HCT116 (cell line): ENCODE measurements at regions not wholly inside any gene's neighbourhood (a gene's known extent, or its start where the extent isn't known, plus 50 kb on each side); places are given as distances from the start of the nearest gene placed in this dataset.

Experiments
- ATAC-seq: fragments of 200-7000 bp; cut with Tn5 transposase; 2 replicates; pipeline ENCODE4 v1.9.1; 2020; ENCODE audit warnings: mild to moderate bottlenecking, moderate library complexity
- BruUV-seq: library from RNA; stranded (reverse); fragments of 400-500 nt; replicated peaks from 2 replicates; lab custom pipeline; 2021; lab: Mats Ljungman, UMichigan
- CTCF ChIA-PET: fragments of 300-600 bp; sonication (Branson Sonifier 250); formaldehyde crosslinking; loops from one replicate; lab custom pipeline; 2021; ENCODE audit warnings: antibody characterized with exemption; lab: Charles Lee
- POLR2A ChIA-PET: fragments of 300-600, 350-600 bp; sonication (Branson Sonifier 250); formaldehyde crosslinking; loops from one replicate; lab custom pipeline; 2021; ENCODE audit warnings: antibody characterized with exemption; lab: Charles Lee
- RAD21 ChIA-PET, 2 experiments: fragments of 300-600 bp; sonication (Branson Sonifier 250); formaldehyde crosslinking; loops; one replicate each; lab custom pipeline; 2023; ENCODE audit warnings: low total read pairs in 2 of 2; ENCODE audit not compliant: uncharacterized antibody in 2 of 2, unreplicated experiment in 2 of 2, low non-redundant PET in 1 of 2; lab: Charles Lee
- DNase-seq: peaks from one replicate; pipeline ENCODE4 v3.0.0-alpha.2; 2010; ENCODE audit warnings: low read depth, low spot score
- H2AFZ ChIP-seq: fragments of 200-600 bp; shearing (Covaris generic), sonication (generic); 2 replicates; pipeline ENCODE4 v1.6.1; 2017; ENCODE audit warnings: low read depth, mixed run types, mixed read lengths, antibody characterized with exemption, low read length; ENCODE audit not compliant: poor library complexity, severe bottlenecking
- H3K27ac ChIP-seq: 2 replicates; pipeline ENCODE4 v1.5.1; 2012; ENCODE audit warnings: low read depth, low read length
- H3K27me3 ChIP-seq: fragments of 200-600 bp; sonication (generic); 2 replicates; pipeline ENCODE4 v1.6.1; 2016; ENCODE audit warnings: mixed run types, low read length, mixed read lengths; ENCODE audit not compliant: insufficient read depth
- H3K36me3 ChIP-seq, 2 experiments: fragments of 200-500 bp in 1 of 2; fragments of 200-600 bp in 1 of 2; sonication (Bioruptor generic) in 1 of 2; sonication (generic) in 1 of 2; 2 replicates each; pipeline versions ENCODE4 v1.5.1 to v1.6.1; 2014 to 2016; ENCODE audit warnings: low read length in 2 of 2, inconsistent platforms in 1 of 2, mixed read lengths in 1 of 2, mixed run types in 1 of 2; ENCODE audit not compliant: insufficient read depth in 2 of 2, control insufficient read depth in 1 of 2
- H3K4me1 ChIP-seq, 2 experiments: fragments of 200-600 bp in 1 of 2; sonication (generic) in 1 of 2; 2 replicates each; pipeline versions ENCODE4 v1.5.1 to v1.6.1; 2012 to 2017; ENCODE audit warnings: low read length in 2 of 2, inconsistent platforms in 1 of 2, mild to moderate bottlenecking in 1 of 2, mixed read lengths in 1 of 2, mixed run types in 1 of 2, moderate library complexity in 1 of 2; ENCODE audit not compliant: insufficient read depth in 2 of 2, control insufficient read depth in 1 of 2
- H3K4me2 ChIP-seq: fragments of 200-600 bp; sonication (generic); 2 replicates; pipeline ENCODE4 v1.6.1; 2017; ENCODE audit warnings: mixed run types, low read length, mixed read lengths
- H3K4me3 ChIP-seq, 2 experiments: fragments of 200-600 bp in 1 of 2; sonication (generic) in 1 of 2; replicated peaks in 1 of 2; 2 replicates each; pipeline ENCODE4 v1.5.1; 2011 to 2016; ENCODE audit warnings: low read length in 2 of 2, control low read depth in 1 of 2, low read depth in 1 of 2, mild to moderate bottlenecking in 1 of 2, mixed read lengths in 1 of 2, mixed run types in 1 of 2
- H3K79me2 ChIP-seq: fragments of 200-600 bp; sonication (generic); 2 replicates; pipeline ENCODE4 v1.6.1; 2017; ENCODE audit warnings: mild to moderate bottlenecking, mixed run types, low read length, moderate library complexity, mixed read lengths; ENCODE audit not compliant: insufficient read depth
- H3K9ac ChIP-seq: fragments of 200-600 bp; sonication (generic); 2 replicates; pipeline ENCODE4 v1.6.1; 2016; ENCODE audit warnings: low read length, mixed read lengths
- H3K9me2 ChIP-seq: fragments of 200-600 bp; sonication (generic), shearing (Covaris generic); 2 replicates; pipeline ENCODE4 v1.6.1; 2017; ENCODE audit warnings: mixed run types, mild to moderate bottlenecking, moderate library complexity; ENCODE audit not compliant: insufficient read depth
- H3K9me3 ChIP-seq, 2 experiments: fragments of 200-500 bp in 1 of 2; fragments of 200-600 bp in 1 of 2; sonication (Bioruptor generic) in 1 of 2; sonication (generic) in 1 of 2; 2 replicates each; pipeline ENCODE4 v1.6.1; 2014 to 2017; ENCODE audit warnings: low read length in 2 of 2, mixed read lengths in 2 of 2, inconsistent platforms in 1 of 2, low read depth in 1 of 2, mild to moderate bottlenecking in 1 of 2, mixed run types in 1 of 2, moderate library complexity in 1 of 2; ENCODE audit not compliant: control insufficient read depth in 1 of 2, insufficient read depth in 1 of 2
- H4K20me1 ChIP-seq: fragments of 200-600 bp; sonication (generic), shearing (Covaris generic); 2 replicates; pipeline ENCODE4 v1.6.1; 2017; ENCODE audit warnings: mixed run types, mild to moderate bottlenecking, moderate library complexity; ENCODE audit not compliant: insufficient read depth
- CTCF ChIP-seq, 3 experiments: fragments of 200-600 bp in 1 of 3; sonication (generic) in 1 of 3; IDR thresholded peaks in 2 of 3; conservative IDR thresholded peaks in 1 of 3; 2 replicates each; pipeline ENCODE4 v1.5.1; 2012 to 2017; ENCODE audit warnings: low read depth in 2 of 3, low read length in 2 of 3, antibody characterized with exemption in 1 of 3, borderline replicate concordance in 1 of 3, control low read depth in 1 of 3, mild to moderate bottlenecking in 1 of 3, mixed read lengths in 1 of 3, mixed run types in 1 of 3, moderate library complexity in 1 of 3; ENCODE audit not compliant: insufficient read depth in 1 of 3
- EGR1 ChIP-seq: IDR thresholded peaks from 2 replicates; pipeline ENCODE4 v1.6.1; 2012; ENCODE audit warnings: low read depth
- ELF1 ChIP-seq: IDR thresholded peaks from 2 replicates; pipeline ENCODE4 v1.6.1; 2012; ENCODE audit warnings: low read depth, borderline replicate concordance
- FOSL1 ChIP-seq: IDR thresholded peaks from 2 replicates; pipeline ENCODE4 v1.6.1; 2012; ENCODE audit warnings: low read depth
- POLR2A ChIP-seq: IDR thresholded peaks from 2 replicates; pipeline ENCODE4 v1.7.0; 2011; ENCODE audit warnings: borderline replicate concordance; ENCODE audit not compliant: insufficient read depth, insufficient read length; ENCODE audit errors: extremely low read depth
- SP1 ChIP-seq: IDR thresholded peaks from 2 replicates; pipeline ENCODE4 v1.6.1; 2012; ENCODE audit warnings: low read depth
- SRF ChIP-seq: IDR thresholded peaks from 2 replicates; pipeline ENCODE4 v1.6.1; 2012; ENCODE audit warnings: low read depth
- TCF7L2 ChIP-seq: IDR thresholded peaks from 2 replicates; pipeline ENCODE4 v1.7.0; 2011; ENCODE audit warnings: borderline replicate concordance, inconsistent platforms; ENCODE audit not compliant: insufficient read depth, insufficient read length; ENCODE audit errors: extremely low read depth
- YY1 ChIP-seq: IDR thresholded peaks from 2 replicates; pipeline ENCODE4 v1.6.1; 2011; ENCODE audit warnings: low read length, low read depth, moderate library complexity, mild to moderate bottlenecking; ENCODE audit not compliant: insufficient replicate concordance; ENCODE audit errors: extremely low read depth
- intact Hi-C: fragments of 100-400 bp; cut with micrococcal nuclease; formaldehyde crosslinking; loops from 2 replicates; pipeline ENCODE4 v1.10.0; 2022
- TF ChIP-seq, protein P1 (sequence below): IDR thresholded peaks from 2 replicates; pipeline ENCODE4 v1.6.1; 2012
- TF ChIP-seq, protein P2 (sequence below): IDR thresholded peaks from 2 replicates; pipeline ENCODE4 v1.6.1; 2012

DNA sequence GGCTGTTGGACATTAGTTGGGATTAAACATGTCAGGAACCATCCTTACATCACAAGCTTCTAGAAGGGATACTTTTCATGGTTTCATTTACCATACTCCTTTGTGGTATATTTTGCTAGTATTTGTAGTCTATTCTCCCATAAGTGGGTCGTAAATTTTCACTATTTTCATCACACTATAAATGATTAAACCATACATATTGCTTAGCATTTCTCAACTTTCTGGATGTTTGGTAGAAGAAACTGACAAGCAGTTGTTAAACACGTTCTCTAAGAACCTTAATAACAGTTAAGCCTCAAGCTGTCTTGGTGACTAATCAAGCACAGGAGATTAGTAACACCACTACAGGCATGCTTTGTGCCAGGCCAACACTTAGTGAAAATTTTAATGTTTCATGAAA, 375.5 kb downstream of the NAF1 start:
- DNase-seq (no peak), ATAC-seq (no peak)
- Histone ChIP-seq H3K9me2 (0 out of 2 replicates have a peak, but pooled peaks cover 3% of the 10 kb centered on the region), H3K27ac (no peak overlapping the region), H3K79me2 (no peaks in the 10 kb centered on the region), H3K4me3 (no peak overlapping the region), H3K4me2 (no peak overlapping the region), H3K4me1 (no peaks in the 10 kb centered on the region), H4K20me1 (no peaks in the 10 kb centered on the region), H2AFZ (no peak overlapping the region), H3K36me3 (no peaks in the 10 kb centered on the region), H3K9me3 (no peaks in the 10 kb centered on the region), H3K9ac (no peak overlapping the region), H3K27me3 (no peaks in the 10 kb centered on the region)
- TF ChIP-seq, protein P1, sequence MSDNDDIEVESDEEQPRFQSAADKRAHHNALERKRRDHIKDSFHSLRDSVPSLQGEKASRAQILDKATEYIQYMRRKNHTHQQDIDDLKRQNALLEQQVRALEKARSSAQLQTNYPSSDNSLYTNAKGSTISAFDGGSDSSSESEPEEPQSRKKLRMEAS, result no peak
- TF ChIP-seq FOSL1 (no peak), SRF (no peak), SP1 (no peak), YY1 (no peak), POLR2A (no peak), CTCF (IDR thresholded peaks at IDR 0.05 in 2 of 3, conservative IDR thresholded peaks at IDR 0.05 in 1 of 3; ENCODE audit: borderline replicate concordance in 1 of 3, insufficient read depth in 1 of 3, low read depth in 2 of 3, low read length in 2 of 3) (no peak)
- TF ChIP-seq, protein P2, sequence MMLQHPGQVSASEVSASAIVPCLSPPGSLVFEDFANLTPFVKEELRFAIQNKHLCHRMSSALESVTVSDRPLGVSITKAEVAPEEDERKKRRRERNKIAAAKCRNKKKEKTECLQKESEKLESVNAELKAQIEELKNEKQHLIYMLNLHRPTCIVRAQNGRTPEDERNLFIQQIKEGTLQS, result no peak
- intact Hi-C loops, result no loop called here
- no TSS peak for BruUV-seq
- ChIA-PET RAD21 (no interaction called here), POLR2A (no interaction called here), CTCF (no interaction called here)

DNA sequence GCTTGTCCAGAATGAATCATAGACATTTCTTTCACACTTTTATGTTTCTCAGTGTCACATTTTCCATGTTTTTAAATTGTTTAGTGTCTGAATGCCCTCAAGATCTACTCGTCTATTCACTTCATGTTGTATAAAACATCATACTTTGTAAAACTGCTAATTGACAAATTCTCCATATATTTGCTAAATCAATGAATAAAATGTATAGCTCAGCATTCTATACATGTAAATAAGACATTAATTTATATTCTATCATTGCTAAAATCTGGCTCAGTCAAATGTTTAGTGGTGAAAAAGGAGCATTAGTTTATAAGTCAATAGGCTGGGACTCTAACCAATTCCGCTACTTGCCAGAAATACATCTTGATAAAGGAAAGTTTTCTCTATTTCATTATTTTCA, 379.6 kb downstream of the NAF1 start:
- no peaks in the 10 kb centered on the region for H3K4me1 ChIP-seq
- no peak overlapping the region for H3K4me3 ChIP-seq
- TF ChIP-seq ELF1 (no peak), EGR1 (no peak), TCF7L2 (no peak)
- ChIA-PET CTCF (no interaction called here), RAD21 (no interaction called here), POLR2A (no interaction called here)
- no peak for DNase-seq
- no peaks in the 10 kb centered on the region for H3K27me3 ChIP-seq
- BruUV-seq, result no TSS peak
- H3K27ac ChIP-seq, result no peak overlapping the region
- H3K79me2 ChIP-seq, result no peaks in the 10 kb centered on the region
- H3K9ac ChIP-seq, result no peak overlapping the region
- no peak overlapping the region for H3K4me2 ChIP-seq
- no peaks in the 10 kb centered on the region for H3K36me3 ChIP-seq
- no peak overlapping the region for H2AFZ ChIP-seq
- ATAC-seq, result no peak
- H3K9me2 ChIP-seq, result 0 out of 2 replicates have a peak, but pooled peaks cover 3% of the 10 kb centered on the region
- no peaks in the 10 kb centered on the region for H4K20me1 ChIP-seq
- no peaks in the 10 kb centered on the region for H3K9me3 ChIP-seq
- intact Hi-C loops, result no loop called here
